WTC11 (cell line): ENCODE measurements at regions not wholly inside any gene's neighbourhood (a gene's known extent, or its start where the extent isn't known, plus 50 kb on each side); places are given as distances from the start of the nearest gene placed in this dataset.

ENCODE experiments used
- ATAC-seq: fragments of 200-7000 bp; cut with Tn5 transposase; 2 replicates; pipeline ENCODE4 v1.10.0; 2021; ENCODE audit warnings: mild to moderate bottlenecking, moderate library complexity
- CTCF ChIA-PET: fragments of 300-600 bp; sonication (Branson Sonifier 250); formaldehyde crosslinking; loops from one replicate; lab custom pipeline; 2021; ENCODE audit warnings: antibody characterized with exemption; lab: Charles Lee
- POLR2A ChIA-PET: fragments of 350-600 bp; sonication (Branson Sonifier 250); formaldehyde crosslinking; loops from one replicate; lab custom pipeline; 2021; ENCODE audit warnings: antibody characterized with exemption; lab: Charles Lee
- DNase-seq: peaks from one replicate; pipeline ENCODE4 v3.0.0; 2021; ENCODE audit warnings: low spot score
- H3K27ac Mint-ChIP-seq: 2 replicates; pipeline ENCODE4 v1.8.0; 2021; ENCODE audit warnings: mixed read lengths
- H3K27me3 Mint-ChIP-seq: 2 replicates; pipeline ENCODE4 v1.8.0; 2021; ENCODE audit warnings: low read depth, mild to moderate bottlenecking, moderate library complexity, mixed read lengths
- H3K36me3 Mint-ChIP-seq: 2 replicates; pipeline ENCODE4 v1.8.0; 2021; ENCODE audit warnings: mixed read lengths
- H3K4me1 Mint-ChIP-seq: 2 replicates; pipeline ENCODE4 v1.8.0; 2022; ENCODE audit warnings: mixed read lengths
- H3K4me3 Mint-ChIP-seq: 2 replicates; pipeline ENCODE4 v1.8.0; 2021; ENCODE audit warnings: mild to moderate bottlenecking, moderate library complexity, mixed read lengths
- H3K9me3 Mint-ChIP-seq: 2 replicates; pipeline ENCODE4 v1.8.0; 2021; ENCODE audit warnings: mixed read lengths
- ELF4 ChIP-seq: sonication (generic); formaldehyde crosslinking; IDR thresholded peaks from 2 replicates; pipeline ENCODE4 v1.8.1; 2022; ENCODE audit warnings: low read depth, mild to moderate bottlenecking, moderate library complexity, missing genetic modification reagents
- EMX1 ChIP-seq: fragments of 250-450 bp; sonication (Bioruptor Pico); IDR thresholded peaks from 2 replicates; pipeline ENCODE4 v1.8.0; 2021; ENCODE audit warnings: mild to moderate bottlenecking
- ETV6 ChIP-seq: sonication (generic); formaldehyde crosslinking; IDR thresholded peaks from 2 replicates; pipeline ENCODE4 v1.8.1; 2022; ENCODE audit warnings: mild to moderate bottlenecking, missing genetic modification reagents
- HMGA2 ChIP-seq: fragments of 250-450 bp; sonication (Bioruptor Pico); IDR thresholded peaks from 2 replicates; pipeline ENCODE4 v1.4.0; 2021; ENCODE audit warnings: mild to moderate bottlenecking, moderate library complexity
- JUN ChIP-seq: sonication (generic); formaldehyde crosslinking; IDR thresholded peaks from 2 replicates; pipeline ENCODE4 v1.8.0; 2023; ENCODE audit warnings: mild to moderate bottlenecking, missing genetic modification reagents
- KAT7 ChIP-seq: sonication (generic); formaldehyde crosslinking; IDR thresholded peaks from 2 replicates; pipeline ENCODE4 v1.8.1; 2023; ENCODE audit warnings: missing genetic modification reagents, mild to moderate bottlenecking, borderline replicate concordance
- MXD4 ChIP-seq: fragments of 250-450 bp; sonication (Bioruptor Pico); IDR thresholded peaks from 2 replicates; pipeline ENCODE4 v1.8.0; 2021; ENCODE audit warnings: mild to moderate bottlenecking, moderate library complexity, borderline replicate concordance
- NFATC4 ChIP-seq: fragments of 250-450 bp; sonication (Bioruptor Pico); IDR thresholded peaks from 2 replicates; pipeline ENCODE4 v1.9.0; 2021; ENCODE audit warnings: mild to moderate bottlenecking
- NFE2L1 ChIP-seq: sonication (generic); formaldehyde crosslinking; IDR thresholded peaks from 2 replicates; pipeline ENCODE4 v1.8.1; 2023; ENCODE audit warnings: missing genetic modification reagents
- RELA ChIP-seq: sonication (generic); formaldehyde crosslinking; IDR thresholded peaks from 2 replicates; pipeline ENCODE4 v1.8.1; 2022; ENCODE audit warnings: missing genetic modification reagents, mild to moderate bottlenecking, borderline replicate concordance
- RORB ChIP-seq: fragments of 250-450 bp; sonication (Bioruptor Pico); IDR thresholded peaks from 2 replicates; pipeline ENCODE4 v1.9.0; 2021; ENCODE audit warnings: mild to moderate bottlenecking
- SMAD4 ChIP-seq: sonication (generic); formaldehyde crosslinking; IDR thresholded peaks from 2 replicates; pipeline ENCODE4 v1.8.0; 2022; ENCODE audit warnings: mild to moderate bottlenecking, missing genetic modification reagents
- ZNF396 ChIP-seq: fragments of 250-450 bp; sonication (Bioruptor Pico); IDR thresholded peaks from 2 replicates; pipeline ENCODE4 v1.8.0; 2021; ENCODE audit warnings: mild to moderate bottlenecking, moderate library complexity, borderline replicate concordance
- TF ChIP-seq, protein P1 (sequence below): sonication (generic); formaldehyde crosslinking; IDR thresholded peaks from 2 replicates; pipeline ENCODE4 v1.8.1; 2023; ENCODE audit warnings: mild to moderate bottlenecking, missing genetic modification reagents, borderline replicate concordance
- TF ChIP-seq, protein P2 (sequence below): sonication (generic); formaldehyde crosslinking; IDR thresholded peaks from 2 replicates; pipeline ENCODE4 v1.8.1; 2023; ENCODE audit warnings: mild to moderate bottlenecking, moderate library complexity, missing genetic modification reagents
- TF ChIP-seq, protein P3 (sequence below): sonication (generic); formaldehyde crosslinking; IDR thresholded peaks from 2 replicates; pipeline ENCODE4 v1.8.1; 2023; ENCODE audit warnings: mild to moderate bottlenecking, missing genetic modification reagents
- TF ChIP-seq, protein P4 (sequence below): fragments of 250-450 bp; sonication (Bioruptor Pico); IDR thresholded peaks from 2 replicates; pipeline ENCODE4 v1.9.0; 2021; ENCODE audit warnings: mild to moderate bottlenecking
- TF ChIP-seq, protein P5 (sequence below): sonication (generic); formaldehyde crosslinking; IDR thresholded peaks from 2 replicates; pipeline ENCODE4 v1.8.0; 2023; ENCODE audit warnings: missing genetic modification reagents, mild to moderate bottlenecking, borderline replicate concordance
- TF ChIP-seq, protein P6 (sequence below): sonication (generic); formaldehyde crosslinking; IDR thresholded peaks from 2 replicates; pipeline ENCODE4 v1.8.1; 2023; ENCODE audit warnings: mild to moderate bottlenecking, missing genetic modification reagents
- TF ChIP-seq, protein P7 (sequence below): sonication (generic); formaldehyde crosslinking; IDR thresholded peaks from 2 replicates; pipeline ENCODE4 v1.8.1; 2022; ENCODE audit warnings: mild to moderate bottlenecking, moderate library complexity, missing genetic modification reagents

DNA sequence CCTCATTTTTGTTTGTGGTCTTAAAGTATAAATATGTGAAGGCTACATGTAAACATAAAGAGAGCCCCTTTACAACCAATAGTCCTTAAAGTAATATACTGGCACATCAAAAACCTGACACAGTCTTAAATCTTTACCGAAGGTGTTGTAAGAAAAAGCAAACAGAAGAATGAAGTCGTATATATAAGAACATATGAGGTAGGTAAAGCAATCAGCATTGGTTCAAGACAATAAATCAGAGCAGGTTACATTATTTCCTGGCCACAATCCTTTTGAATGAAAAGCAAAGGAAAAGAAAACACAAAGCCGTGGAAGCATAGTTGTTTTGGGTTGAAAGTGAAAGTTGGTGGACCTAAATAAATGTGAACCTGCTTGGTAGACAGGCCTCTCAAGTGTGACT, 183.7 kb upstream of the STXBP6 start (continued):
- TF ChIP-seq, protein P1, sequence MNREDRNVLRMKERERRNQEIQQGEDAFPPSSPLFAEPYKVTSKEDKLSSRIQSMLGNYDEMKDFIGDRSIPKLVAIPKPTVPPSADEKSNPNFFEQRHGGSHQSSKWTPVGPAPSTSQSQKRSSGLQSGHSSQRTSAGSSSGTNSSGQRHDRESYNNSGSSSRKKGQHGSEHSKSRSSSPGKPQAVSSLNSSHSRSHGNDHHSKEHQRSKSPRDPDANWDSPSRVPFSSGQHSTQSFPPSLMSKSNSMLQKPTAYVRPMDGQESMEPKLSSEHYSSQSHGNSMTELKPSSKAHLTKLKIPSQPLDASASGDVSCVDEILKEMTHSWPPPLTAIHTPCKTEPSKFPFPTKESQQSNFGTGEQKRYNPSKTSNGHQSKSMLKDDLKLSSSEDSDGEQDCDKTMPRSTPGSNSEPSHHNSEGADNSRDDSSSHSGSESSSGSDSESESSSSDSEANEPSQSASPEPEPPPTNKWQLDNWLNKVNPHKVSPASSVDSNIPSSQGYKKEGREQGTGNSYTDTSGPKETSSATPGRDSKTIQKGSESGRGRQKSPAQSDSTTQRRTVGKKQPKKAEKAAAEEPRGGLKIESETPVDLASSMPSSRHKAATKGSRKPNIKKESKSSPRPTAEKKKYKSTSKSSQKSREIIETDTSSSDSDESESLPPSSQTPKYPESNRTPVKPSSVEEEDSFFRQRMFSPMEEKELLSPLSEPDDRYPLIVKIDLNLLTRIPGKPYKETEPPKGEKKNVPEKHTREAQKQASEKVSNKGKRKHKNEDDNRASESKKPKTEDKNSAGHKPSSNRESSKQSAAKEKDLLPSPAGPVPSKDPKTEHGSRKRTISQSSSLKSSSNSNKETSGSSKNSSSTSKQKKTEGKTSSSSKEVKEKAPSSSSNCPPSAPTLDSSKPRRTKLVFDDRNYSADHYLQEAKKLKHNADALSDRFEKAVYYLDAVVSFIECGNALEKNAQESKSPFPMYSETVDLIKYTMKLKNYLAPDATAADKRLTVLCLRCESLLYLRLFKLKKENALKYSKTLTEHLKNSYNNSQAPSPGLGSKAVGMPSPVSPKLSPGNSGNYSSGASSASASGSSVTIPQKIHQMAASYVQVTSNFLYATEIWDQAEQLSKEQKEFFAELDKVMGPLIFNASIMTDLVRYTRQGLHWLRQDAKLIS (CRISPR knock-in tag) = no peak
- TF ChIP-seq ETV6 (CRISPR knock-in tag) (no peak), KAT7 (no peak), NFATC4 (CRISPR knock-in tag) (no peak)

DNA sequence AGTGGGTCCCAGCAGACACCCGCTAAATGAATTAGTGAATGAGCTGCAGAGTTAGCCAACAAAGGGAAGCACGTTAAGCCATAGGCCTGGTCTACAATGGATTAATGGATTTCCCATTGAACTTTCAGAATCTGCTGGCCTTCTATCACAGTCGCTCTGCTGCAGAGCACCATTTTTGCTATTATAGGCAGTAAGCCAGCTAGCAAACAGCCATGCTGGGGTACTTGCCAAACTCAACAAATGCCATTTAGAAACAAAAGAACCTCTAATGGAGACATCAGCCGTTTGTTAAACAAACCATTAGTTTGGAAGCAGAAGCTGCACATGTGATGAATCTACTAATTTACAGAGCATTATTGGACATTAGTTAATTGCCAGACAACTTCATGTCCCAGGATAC, 181.1 kb upstream of the STXBP6 start:
- ChIA-PET POLR2A (no interaction called here), CTCF (interaction anchor here (1.5 kb wide), 1 partner anchor 98 kb away, joined by 4 read pairs; no protein-coding TSS in a partner anchor)
- Mint-ChIP-seq H3K4me1 (no peaks in the 10 kb centered on the region), H3K4me3 (no peak overlapping the region), H3K27ac (no peak overlapping the region), H3K36me3 (peaks cover 23% of the 10 kb centered on the region), H3K27me3 (no peaks in the 10 kb centered on the region; the same call in 1 of the 2 replicates), H3K9me3 (peaks cover 40% of the 10 kb centered on the region)
- DNase-seq (no peak), ATAC-seq (no peak)
- TF ChIP-seq HMGA2 (CRISPR knock-in tag) = no peak
- TF ChIP-seq, protein P2, sequence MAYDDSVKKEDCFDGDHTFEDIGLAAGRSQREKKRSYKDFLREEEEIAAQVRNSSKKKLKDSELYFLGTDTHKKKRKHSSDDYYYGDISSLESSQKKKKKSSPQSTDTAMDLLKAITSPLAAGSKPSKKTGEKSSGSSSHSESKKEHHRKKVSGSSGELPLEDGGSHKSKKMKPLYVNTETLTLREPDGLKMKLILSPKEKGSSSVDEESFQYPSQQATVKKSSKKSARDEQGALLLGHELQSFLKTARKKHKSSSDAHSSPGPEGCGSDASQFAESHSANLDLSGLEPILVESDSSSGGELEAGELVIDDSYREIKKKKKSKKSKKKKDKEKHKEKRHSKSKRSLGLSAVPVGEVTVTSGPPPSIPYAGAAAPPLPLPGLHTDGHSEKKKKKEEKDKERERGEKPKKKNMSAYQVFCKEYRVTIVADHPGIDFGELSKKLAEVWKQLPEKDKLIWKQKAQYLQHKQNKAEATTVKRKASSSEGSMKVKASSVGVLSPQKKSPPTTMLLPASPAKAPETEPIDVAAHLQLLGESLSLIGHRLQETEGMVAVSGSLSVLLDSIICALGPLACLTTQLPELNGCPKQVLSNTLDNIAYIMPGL = no peak
- TF ChIP-seq RELA = no peak
- TF ChIP-seq, protein P3, sequence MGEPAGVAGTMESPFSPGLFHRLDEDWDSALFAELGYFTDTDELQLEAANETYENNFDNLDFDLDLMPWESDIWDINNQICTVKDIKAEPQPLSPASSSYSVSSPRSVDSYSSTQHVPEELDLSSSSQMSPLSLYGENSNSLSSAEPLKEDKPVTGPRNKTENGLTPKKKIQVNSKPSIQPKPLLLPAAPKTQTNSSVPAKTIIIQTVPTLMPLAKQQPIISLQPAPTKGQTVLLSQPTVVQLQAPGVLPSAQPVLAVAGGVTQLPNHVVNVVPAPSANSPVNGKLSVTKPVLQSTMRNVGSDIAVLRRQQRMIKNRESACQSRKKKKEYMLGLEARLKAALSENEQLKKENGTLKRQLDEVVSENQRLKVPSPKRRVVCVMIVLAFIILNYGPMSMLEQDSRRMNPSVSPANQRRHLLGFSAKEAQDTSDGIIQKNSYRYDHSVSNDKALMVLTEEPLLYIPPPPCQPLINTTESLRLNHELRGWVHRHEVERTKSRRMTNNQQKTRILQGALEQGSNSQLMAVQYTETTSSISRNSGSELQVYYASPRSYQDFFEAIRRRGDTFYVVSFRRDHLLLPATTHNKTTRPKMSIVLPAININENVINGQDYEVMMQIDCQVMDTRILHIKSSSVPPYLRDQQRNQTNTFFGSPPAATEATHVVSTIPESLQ = no peak
- TF ChIP-seq SMAD4 (CRISPR knock-in tag) = no peak
- no peak for TF ChIP-seq NFE2L1 (CRISPR knock-in tag)
- TF ChIP-seq JUN (CRISPR knock-in tag) = no peak
- TF ChIP-seq MXD4 = no peak
- TF ChIP-seq, protein P4, sequence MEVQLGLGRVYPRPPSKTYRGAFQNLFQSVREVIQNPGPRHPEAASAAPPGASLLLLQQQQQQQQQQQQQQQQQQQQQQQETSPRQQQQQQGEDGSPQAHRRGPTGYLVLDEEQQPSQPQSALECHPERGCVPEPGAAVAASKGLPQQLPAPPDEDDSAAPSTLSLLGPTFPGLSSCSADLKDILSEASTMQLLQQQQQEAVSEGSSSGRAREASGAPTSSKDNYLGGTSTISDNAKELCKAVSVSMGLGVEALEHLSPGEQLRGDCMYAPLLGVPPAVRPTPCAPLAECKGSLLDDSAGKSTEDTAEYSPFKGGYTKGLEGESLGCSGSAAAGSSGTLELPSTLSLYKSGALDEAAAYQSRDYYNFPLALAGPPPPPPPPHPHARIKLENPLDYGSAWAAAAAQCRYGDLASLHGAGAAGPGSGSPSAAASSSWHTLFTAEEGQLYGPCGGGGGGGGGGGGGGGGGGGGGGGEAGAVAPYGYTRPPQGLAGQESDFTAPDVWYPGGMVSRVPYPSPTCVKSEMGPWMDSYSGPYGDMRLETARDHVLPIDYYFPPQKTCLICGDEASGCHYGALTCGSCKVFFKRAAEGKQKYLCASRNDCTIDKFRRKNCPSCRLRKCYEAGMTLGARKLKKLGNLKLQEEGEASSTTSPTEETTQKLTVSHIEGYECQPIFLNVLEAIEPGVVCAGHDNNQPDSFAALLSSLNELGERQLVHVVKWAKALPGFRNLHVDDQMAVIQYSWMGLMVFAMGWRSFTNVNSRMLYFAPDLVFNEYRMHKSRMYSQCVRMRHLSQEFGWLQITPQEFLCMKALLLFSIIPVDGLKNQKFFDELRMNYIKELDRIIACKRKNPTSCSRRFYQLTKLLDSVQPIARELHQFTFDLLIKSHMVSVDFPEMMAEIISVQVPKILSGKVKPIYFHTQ (CRISPR knock-in tag) = no peak
- TF ChIP-seq, protein P5, sequence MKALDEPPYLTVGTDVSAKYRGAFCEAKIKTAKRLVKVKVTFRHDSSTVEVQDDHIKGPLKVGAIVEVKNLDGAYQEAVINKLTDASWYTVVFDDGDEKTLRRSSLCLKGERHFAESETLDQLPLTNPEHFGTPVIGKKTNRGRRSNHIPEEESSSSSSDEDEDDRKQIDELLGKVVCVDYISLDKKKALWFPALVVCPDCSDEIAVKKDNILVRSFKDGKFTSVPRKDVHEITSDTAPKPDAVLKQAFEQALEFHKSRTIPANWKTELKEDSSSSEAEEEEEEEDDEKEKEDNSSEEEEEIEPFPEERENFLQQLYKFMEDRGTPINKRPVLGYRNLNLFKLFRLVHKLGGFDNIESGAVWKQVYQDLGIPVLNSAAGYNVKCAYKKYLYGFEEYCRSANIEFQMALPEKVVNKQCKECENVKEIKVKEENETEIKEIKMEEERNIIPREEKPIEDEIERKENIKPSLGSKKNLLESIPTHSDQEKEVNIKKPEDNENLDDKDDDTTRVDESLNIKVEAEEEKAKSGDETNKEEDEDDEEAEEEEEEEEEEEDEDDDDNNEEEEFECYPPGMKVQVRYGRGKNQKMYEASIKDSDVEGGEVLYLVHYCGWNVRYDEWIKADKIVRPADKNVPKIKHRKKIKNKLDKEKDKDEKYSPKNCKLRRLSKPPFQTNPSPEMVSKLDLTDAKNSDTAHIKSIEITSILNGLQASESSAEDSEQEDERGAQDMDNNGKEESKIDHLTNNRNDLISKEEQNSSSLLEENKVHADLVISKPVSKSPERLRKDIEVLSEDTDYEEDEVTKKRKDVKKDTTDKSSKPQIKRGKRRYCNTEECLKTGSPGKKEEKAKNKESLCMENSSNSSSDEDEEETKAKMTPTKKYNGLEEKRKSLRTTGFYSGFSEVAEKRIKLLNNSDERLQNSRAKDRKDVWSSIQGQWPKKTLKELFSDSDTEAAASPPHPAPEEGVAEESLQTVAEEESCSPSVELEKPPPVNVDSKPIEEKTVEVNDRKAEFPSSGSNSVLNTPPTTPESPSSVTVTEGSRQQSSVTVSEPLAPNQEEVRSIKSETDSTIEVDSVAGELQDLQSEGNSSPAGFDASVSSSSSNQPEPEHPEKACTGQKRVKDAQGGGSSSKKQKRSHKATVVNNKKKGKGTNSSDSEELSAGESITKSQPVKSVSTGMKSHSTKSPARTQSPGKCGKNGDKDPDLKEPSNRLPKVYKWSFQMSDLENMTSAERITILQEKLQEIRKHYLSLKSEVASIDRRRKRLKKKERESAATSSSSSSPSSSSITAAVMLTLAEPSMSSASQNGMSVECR (CRISPR knock-in tag) = no peak
- TF ChIP-seq RORB = no peak
- TF ChIP-seq, protein P6, sequence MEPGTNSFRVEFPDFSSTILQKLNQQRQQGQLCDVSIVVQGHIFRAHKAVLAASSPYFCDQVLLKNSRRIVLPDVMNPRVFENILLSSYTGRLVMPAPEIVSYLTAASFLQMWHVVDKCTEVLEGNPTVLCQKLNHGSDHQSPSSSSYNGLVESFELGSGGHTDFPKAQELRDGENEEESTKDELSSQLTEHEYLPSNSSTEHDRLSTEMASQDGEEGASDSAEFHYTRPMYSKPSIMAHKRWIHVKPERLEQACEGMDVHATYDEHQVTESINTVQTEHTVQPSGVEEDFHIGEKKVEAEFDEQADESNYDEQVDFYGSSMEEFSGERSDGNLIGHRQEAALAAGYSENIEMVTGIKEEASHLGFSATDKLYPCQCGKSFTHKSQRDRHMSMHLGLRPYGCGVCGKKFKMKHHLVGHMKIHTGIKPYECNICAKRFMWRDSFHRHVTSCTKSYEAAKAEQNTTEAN (CRISPR knock-in tag) = no peak
- TF ChIP-seq, protein P7, sequence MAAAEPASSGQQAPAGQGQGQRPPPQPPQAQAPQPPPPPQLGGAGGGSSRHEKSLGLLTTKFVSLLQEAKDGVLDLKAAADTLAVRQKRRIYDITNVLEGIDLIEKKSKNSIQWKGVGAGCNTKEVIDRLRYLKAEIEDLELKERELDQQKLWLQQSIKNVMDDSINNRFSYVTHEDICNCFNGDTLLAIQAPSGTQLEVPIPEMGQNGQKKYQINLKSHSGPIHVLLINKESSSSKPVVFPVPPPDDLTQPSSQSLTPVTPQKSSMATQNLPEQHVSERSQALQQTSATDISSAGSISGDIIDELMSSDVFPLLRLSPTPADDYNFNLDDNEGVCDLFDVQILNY (CRISPR knock-in tag) = no peak
- no peak for TF ChIP-seq ZNF396 (CRISPR knock-in tag)
- TF ChIP-seq EMX1 (CRISPR knock-in tag) = no peak
- TF ChIP-seq ELF4 = no peak
